Activated T-helper 2 cell treated with anti-CD3 and anti-CD28 coated beads, Interferon-gamma antibody, Interleukin-2, Interleukin-4, amounts not matched to agents 10 μg/mL and 5 μg/mL and 100 μg/mL, durations not matched to agents 14 hours and 24 hours and 36 hours (primary cell): ENCODE measurements at regions not wholly inside any gene's neighbourhood (a gene's known extent, or its start where the extent isn't known, plus 50 kb on each side); places are given as distances from the start of the nearest gene placed in this dataset.
A peak's percentile ranks its signal among the peaks of the same experiment; 100 is the strongest.
"Not testable (repeated sequence)": the region's sequence is repeated elsewhere in the genome, so short reads cannot be mapped to it uniquely, and the experiment has no call there.

Experiments used
- DNase-seq: peaks from one replicate; pipeline ENCODE4 v3.0.0; 2021; ENCODE audit warnings: low spot score
- H3K27ac Mint-ChIP-seq: one replicate; pipeline ENCODE4 v1.8.0; 2021; ENCODE audit warnings: mixed read lengths
- H3K27me3 Mint-ChIP-seq: one replicate; pipeline ENCODE4 v1.8.0; 2021; ENCODE audit warnings: low read depth, mixed read lengths
- H3K36me3 Mint-ChIP-seq: one replicate; pipeline ENCODE4 v1.8.0; 2021; ENCODE audit warnings: low read depth, mixed read lengths
- H3K4me1 Mint-ChIP-seq: one replicate; pipeline ENCODE4 v1.8.0; 2021; ENCODE audit warnings: low read depth, mixed read lengths
- H3K4me3 Mint-ChIP-seq: one replicate; pipeline ENCODE4 v1.8.0; 2021; ENCODE audit warnings: low read depth, mild to moderate bottlenecking, moderate library complexity, mixed read lengths
- H3K9me3 Mint-ChIP-seq: one replicate; pipeline ENCODE4 v1.8.0; 2021; ENCODE audit warnings: mixed read lengths
- intact Hi-C: fragments of 100-400 bp; cut with micrococcal nuclease; formaldehyde crosslinking; loops from one replicate; pipeline ENCODE4 v1.15.1; 2023

DNA sequence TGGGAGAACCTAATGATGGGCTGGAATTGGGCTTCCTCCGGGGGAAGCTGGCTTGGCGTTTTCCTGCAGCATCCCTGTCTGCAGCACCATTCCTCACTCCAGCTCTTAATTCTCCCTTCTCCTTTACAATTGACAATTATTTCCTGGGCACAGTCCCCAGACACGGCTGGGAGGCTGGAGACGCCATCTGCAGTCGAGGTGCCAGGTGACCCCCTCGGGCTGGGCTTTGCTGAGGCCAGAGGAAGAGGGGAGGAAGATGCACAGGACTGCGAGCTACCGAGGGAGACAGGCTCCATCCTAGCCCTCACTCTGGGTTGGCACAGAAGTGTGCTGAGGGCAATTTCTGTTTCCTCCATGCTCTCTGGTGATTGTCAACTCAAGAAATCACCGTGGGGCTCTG, 453.8 kb downstream of the PTPRU start:
- no peaks in the 10 kb centered on the region for H3K36me3 Mint-ChIP-seq
- DNase-seq, result no peak

DNA sequence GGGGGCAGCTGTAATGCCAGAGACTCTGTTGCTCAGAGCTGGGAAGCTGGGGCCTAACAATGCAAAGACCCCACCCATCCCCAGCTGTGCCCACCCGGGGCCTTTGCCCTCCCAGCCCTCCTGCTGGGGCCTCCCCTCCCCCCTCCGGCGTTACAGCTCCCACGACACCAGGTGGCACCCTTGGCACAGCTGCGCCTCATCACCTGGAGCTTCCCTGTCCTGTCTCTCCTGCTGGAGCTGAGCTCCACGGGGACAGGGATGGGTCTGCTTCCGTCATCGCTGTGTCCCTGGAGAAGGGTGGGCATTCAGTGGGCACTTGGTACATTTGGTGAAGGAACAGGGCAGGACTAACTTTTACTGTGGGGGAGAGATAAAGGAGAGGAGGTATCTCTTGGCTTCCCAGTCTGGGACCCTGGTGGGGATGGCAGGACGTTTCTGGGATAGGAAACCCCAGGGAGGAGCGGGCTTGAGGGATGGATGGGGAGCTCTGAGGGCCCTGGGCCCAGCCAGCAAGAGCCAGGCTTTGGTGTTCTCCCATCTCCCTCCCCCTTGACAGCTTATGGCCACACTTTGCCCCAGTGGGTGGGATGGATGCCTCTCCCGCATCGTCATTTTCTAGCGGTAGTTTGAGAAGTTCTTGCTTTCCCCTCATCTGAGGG, 453.2 kb downstream of the PTPRU start:
- no peaks in the 10 kb centered on the region for H3K9me3 Mint-ChIP-seq
- no peak for DNase-seq
- intact Hi-C loops, result no loop called here
- H3K27me3 Mint-ChIP-seq, result peaks cover 16% of the 10 kb centered on the region
- H3K36me3 Mint-ChIP-seq, result no peaks in the 10 kb centered on the region
- H3K27ac Mint-ChIP-seq, result no peak overlapping the region
- H3K4me1 Mint-ChIP-seq, result peaks cover 22% of the 10 kb centered on the region
- no peak overlapping the region for H3K4me3 Mint-ChIP-seq

More for the DNA sequence above, 453.8 kb downstream of the PTPRU start:
- Mint-ChIP-seq H3K4me3 (no peak overlapping the region), H3K27ac (no peak overlapping the region), H3K4me1 (peaks cover 22% of the 10 kb centered on the region), H3K27me3 (peaks cover 16% of the 10 kb centered on the region), H3K9me3 (no peaks in the 10 kb centered on the region)
- intact Hi-C loops, result no loop called here

GRCh38 chr1:29688471-29689365, 452.4 kb downstream of the PTPRU start:
- H3K27me3 Mint-ChIP-seq, result peaks cover 16% of the 10 kb centered on the region
- no peak for DNase-seq
- H3K9me3 Mint-ChIP-seq, result no peaks in the 10 kb centered on the region
- H3K27ac Mint-ChIP-seq, result peak overlapping the region; percentile 60
- H3K36me3 Mint-ChIP-seq, result no peaks in the 10 kb centered on the region
- no peak overlapping the region for H3K4me3 Mint-ChIP-seq
- H3K4me1 Mint-ChIP-seq, result peaks cover 22% of the 10 kb centered on the region
- intact Hi-C loops, result loop anchor here (1.0 kb wide), 1 partner anchor 24 kb away; no protein-coding TSS in a partner anchor

DNA sequence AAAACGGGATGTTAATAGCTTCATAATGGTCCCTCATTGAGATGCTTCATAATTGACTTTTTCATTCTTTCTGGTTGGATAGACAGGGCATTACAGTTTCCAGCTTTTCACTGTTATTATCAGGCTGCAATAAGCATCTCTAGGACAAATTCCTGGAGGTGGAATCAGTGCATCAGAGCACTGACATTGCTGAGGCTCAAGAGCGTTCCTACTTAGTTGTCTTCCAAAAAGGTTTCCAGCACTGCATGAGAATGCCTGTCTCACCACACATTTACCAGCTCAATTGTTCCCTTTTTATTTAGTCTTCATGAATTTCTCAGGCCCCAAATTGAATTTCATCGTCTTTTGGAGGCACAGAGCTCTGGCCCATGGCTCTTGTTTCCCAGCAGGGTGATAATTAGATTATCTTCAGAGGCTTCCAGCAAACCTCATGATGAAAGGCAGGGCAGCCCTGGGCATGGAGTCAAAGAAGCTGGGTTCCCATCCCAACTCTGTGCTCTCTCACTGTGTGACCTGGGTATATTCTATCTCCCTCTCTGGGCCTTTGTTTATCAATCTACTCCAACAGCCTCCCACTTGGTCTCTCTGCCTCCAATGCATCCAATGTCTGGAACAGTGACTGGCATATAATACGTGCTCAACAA, 451.4 kb downstream of the PTPRU start:
- Mint-ChIP-seq H3K9me3 (no peaks in the 10 kb centered on the region), H3K4me3 (no peak overlapping the region), H3K27ac (peak overlapping the region; percentile 60), H3K27me3 (peaks cover 16% of the 10 kb centered on the region), H3K4me1 (peaks cover 22% of the 10 kb centered on the region), H3K36me3 (no peaks in the 10 kb centered on the region)
- intact Hi-C loops, result loop anchor here (1.0 kb wide), 1 partner anchor 25 kb away; no protein-coding TSS in a partner anchor
- DNase-seq, result no peak

DNA sequence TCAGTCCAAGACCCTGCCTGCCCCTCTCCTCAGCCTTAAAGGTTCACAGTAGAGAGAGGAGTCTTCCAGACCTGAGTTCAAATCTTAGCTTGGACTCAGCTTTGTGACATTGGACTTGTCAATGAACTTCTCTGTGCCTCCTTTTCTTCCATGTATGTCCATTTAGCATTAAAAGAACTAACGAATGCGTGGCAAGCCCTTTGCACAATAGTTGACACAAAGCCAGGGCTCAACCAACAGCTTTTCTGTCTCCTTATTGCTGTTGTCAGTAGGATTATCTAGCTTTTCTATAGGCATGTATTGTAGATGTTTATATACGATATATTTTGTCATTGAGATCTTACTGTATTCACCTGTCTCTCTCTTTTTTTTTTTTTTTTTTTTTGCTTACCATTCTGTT, 450.8 kb downstream of the PTPRU start:
- Mint-ChIP-seq H3K4me3 (no peak overlapping the region), H3K27ac (no peak overlapping the region), H3K9me3 (no peaks in the 10 kb centered on the region), H3K36me3 (no peaks in the 10 kb centered on the region), H3K27me3 (peaks cover 15% of the 10 kb centered on the region), H3K4me1 (peaks cover 22% of the 10 kb centered on the region)
- intact Hi-C loops, result no loop called here
- no peak for DNase-seq

DNA sequence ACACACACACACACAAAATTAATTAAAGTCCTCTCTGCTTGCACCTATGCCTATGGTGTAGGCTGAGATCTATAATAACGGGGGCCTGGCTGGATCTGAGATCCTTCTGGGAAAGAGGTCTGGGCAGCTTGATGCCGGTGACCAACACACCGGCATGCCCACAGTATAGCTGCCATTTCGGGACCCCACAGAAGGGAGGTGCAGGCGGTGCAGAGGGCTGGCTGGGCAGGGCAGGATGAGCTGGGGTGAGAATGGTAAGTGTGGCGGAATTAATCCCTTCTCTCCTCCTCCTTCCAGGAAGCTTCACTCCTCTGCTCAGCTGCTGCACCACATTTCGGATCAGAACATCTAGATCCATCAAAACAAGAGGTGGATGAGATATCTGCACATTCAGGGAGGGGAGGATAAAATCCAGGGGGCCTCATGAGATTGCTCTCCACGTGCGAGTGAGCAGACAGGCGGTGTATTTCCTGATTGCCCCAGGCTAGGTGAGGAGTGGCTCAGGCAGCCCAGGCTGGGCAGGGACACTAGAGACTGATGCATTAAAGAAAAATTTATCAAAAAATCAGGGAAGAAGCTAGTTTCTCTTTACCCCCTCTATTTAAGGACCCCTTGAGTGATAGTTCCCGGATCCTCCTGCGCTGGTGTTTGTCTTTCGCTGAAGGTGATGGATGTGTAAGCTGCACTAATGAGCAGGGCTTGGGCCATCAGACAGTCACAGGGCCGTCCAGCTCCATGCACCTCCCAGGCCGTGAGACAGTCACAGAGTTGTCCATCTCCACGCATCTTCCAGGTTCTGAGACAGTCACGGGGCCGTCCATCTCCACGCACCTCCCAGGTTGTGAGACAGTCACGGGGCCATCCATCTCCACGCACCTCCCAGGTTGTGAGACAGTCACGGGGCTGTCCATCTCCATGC, 449.9 kb downstream of the PTPRU start:
- H3K4me3 Mint-ChIP-seq, result no peak overlapping the region
- DNase-seq, result no peak
- H3K27me3 Mint-ChIP-seq, result peaks cover 8% of the 10 kb centered on the region
- no peaks in the 10 kb centered on the region for H3K36me3 Mint-ChIP-seq
- intact Hi-C loops, result no loop called here
- H3K9me3 Mint-ChIP-seq, result no peaks in the 10 kb centered on the region
- peaks cover 22% of the 10 kb centered on the region for H3K4me1 Mint-ChIP-seq
- no peak overlapping the region for H3K27ac Mint-ChIP-seq

GRCh38 chr1:29685387-29685786, 449.1 kb downstream of the PTPRU start:
- intact Hi-C loops, result no loop called here
- no peak overlapping the region for H3K4me3 Mint-ChIP-seq
- H3K27me3 Mint-ChIP-seq, result peaks cover 4% of the 10 kb centered on the region
- no peak for DNase-seq
- H3K27ac Mint-ChIP-seq, result no peak overlapping the region
- no peaks in the 10 kb centered on the region for H3K9me3 Mint-ChIP-seq
- peaks cover 22% of the 10 kb centered on the region for H3K4me1 Mint-ChIP-seq
- H3K36me3 Mint-ChIP-seq, result no peaks in the 10 kb centered on the region

GRCh38 chr1:29684141-29684540, 447.8 kb downstream of the PTPRU start:
- H3K4me1 Mint-ChIP-seq, result peaks cover 19% of the 10 kb centered on the region
- intact Hi-C loops, result no loop called here
- H3K27ac Mint-ChIP-seq, result no peak overlapping the region
- H3K4me3 Mint-ChIP-seq, result no peak overlapping the region
- H3K27me3 Mint-ChIP-seq, result peaks cover 1% of the 10 kb centered on the region
- no peaks in the 10 kb centered on the region for H3K36me3 Mint-ChIP-seq
- no peaks in the 10 kb centered on the region for H3K9me3 Mint-ChIP-seq
- no peak for DNase-seq

DNA sequence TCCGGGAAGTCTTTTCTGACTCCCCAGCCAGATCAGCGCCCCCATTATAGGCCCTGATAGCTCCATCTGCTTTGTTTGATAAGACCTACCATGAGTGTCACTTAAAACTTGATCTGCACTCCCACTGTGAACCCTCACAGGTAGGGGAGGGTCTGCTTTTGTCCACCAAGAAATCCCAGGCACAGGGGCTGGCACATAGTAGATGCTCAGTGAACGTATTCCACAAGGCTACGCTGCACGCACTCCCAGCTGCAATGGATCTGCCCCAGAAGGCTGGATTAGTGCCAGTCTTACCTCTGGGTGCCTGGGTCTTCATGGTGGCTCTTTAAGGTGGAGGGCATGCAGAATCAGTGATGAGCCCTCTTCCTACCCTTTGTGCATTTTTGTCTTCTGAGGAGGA, 447.1 kb downstream of the PTPRU start:
- Mint-ChIP-seq H3K27ac (no peak overlapping the region), H3K4me3 (no peak overlapping the region), H3K27me3 (peaks cover 1% of the 10 kb centered on the region), H3K36me3 (no peaks in the 10 kb centered on the region), H3K4me1 (peaks cover 13% of the 10 kb centered on the region), H3K9me3 (no peaks in the 10 kb centered on the region)
- intact Hi-C loops, result no loop called here
- no peak for DNase-seq

DNA sequence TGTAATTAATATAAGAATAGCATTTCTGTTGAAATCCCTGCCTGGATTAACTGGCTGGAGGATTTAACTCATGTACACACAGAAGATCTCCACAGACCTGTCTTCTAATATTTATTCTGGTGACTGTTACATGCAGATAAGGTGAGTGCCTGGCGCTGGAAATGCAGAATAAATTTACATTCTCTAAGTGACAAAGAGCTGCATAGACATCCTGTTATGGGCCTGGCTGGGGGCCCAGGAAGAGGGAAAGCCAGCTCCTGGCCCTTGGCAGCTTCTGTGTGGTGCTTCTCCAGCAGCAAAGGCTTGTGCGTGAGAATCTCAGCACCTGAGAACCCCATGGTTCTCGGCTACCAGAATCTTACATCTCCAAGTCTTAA, 446.6 kb downstream of the PTPRU start:
- peaks cover 7% of the 10 kb centered on the region for H3K4me1 Mint-ChIP-seq
- H3K27ac Mint-ChIP-seq, result no peak overlapping the region
- H3K36me3 Mint-ChIP-seq, result no peaks in the 10 kb centered on the region
- H3K27me3 Mint-ChIP-seq, result peaks cover 1% of the 10 kb centered on the region
- no peaks in the 10 kb centered on the region for H3K9me3 Mint-ChIP-seq
- intact Hi-C loops, result no loop called here
- no peak for DNase-seq
- no peak overlapping the region for H3K4me3 Mint-ChIP-seq

GRCh38 chr1:29682171-29682918, 446.0 kb downstream of the PTPRU start:
- no peaks in the 10 kb centered on the region for H3K36me3 Mint-ChIP-seq
- DNase-seq, result peak; percentile 2
- intact Hi-C loops, result no loop called here
- no peaks in the 10 kb centered on the region for H3K9me3 Mint-ChIP-seq
- peaks cover 1% of the 10 kb centered on the region for H3K27me3 Mint-ChIP-seq
- no peak overlapping the region for H3K4me3 Mint-ChIP-seq
- H3K27ac Mint-ChIP-seq, result no peak overlapping the region
- H3K4me1 Mint-ChIP-seq, result peaks cover 2% of the 10 kb centered on the region

DNA sequence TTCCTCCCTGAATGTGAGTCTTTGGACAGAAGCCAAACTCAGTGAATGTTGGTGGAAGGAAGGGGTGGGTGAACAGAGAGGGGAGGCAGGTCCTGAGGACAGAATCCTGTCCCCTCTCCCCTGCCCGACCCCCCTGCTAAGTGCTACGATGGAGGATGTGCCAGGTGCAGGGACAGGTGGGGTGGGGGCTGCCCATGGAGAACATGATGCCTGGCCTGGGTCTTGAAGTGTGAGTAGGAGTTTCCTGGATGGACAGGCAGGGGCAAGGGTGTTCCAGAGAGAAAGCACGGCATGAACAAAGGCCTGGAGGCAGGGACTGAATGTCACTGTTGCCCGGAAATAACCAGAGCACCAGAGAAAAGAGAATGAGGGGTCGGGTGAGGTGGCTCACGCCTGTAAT, 445.1 kb downstream of the PTPRU start:
- H3K27me3 Mint-ChIP-seq, H3K36me3 Mint-ChIP-seq, H3K4me3 Mint-ChIP-seq, H3K4me1 Mint-ChIP-seq, H3K9me3 Mint-ChIP-seq, intact Hi-C loops, H3K27ac Mint-ChIP-seq: not testable (repeated sequence)
- DNase-seq, result peak; percentile 4
